ENCODE measurements at regions not wholly inside any gene's neighbourhood (a gene's known extent, or its start where the extent isn't known, plus 50 kb on each side); places are given as distances from the start of the nearest gene placed in this dataset.

- no peak for DNase-seq (ENCODE audit: low spot score)
These were observed 350.2 kb upstream of the SALL3 start for GRCh38 chr18:78629426-78629825.

- DNase-seq (ENCODE audit: low spot score): no peak
These were observed 349.3 kb upstream of the SALL3 start for GRCh38 chr18:78630356-78630755.

- no peak for DNase-seq (ENCODE audit: low spot score)
These were observed 348.6 kb upstream of the SALL3 start for GRCh38 chr18:78630981-78631510.

GRCh38 chr18:78632111-78632541 is 347.5 kb upstream of the SALL3 start:
- no peak for DNase-seq (ENCODE audit: low spot score)

- no peak for DNase-seq (ENCODE audit: low spot score)
These were observed 345.4 kb upstream of the SALL3 start for GRCh38 chr18:78634061-78634696.

GRCh38 chr18:78635093-78635800 is 344.4 kb upstream of the SALL3 start:
- DNase-seq (ENCODE audit: low spot score): no peak

GRCh38 chr18:78636260-78636659 is 343.4 kb upstream of the SALL3 start:
- DNase-seq (ENCODE audit: low spot score): no peak

- no peak for DNase-seq (ENCODE audit: low spot score)
These were observed 341.9 kb upstream of the SALL3 start for GRCh38 chr18:78637442-78638402.

GRCh38 chr18:78639006-78639950 is 340.3 kb upstream of the SALL3 start:
- DNase-seq (ENCODE audit: low spot score): no peak

- no peak for DNase-seq (ENCODE audit: low spot score)
These were observed 339.2 kb upstream of the SALL3 start for GRCh38 chr18:78640246-78640995.

- no peak for DNase-seq (ENCODE audit: low spot score)
These were observed 337.9 kb upstream of the SALL3 start for GRCh38 chr18:78641689-78642231.

- no peak for DNase-seq (ENCODE audit: low spot score)
These were observed 337.2 kb upstream of the SALL3 start for GRCh38 chr18:78642296-78642951.

GRCh38 chr18:78643004-78643403 is 336.6 kb upstream of the SALL3 start:
- DNase-seq (ENCODE audit: low spot score): no peak

- DNase-seq (ENCODE audit: low spot score): no peak
These were observed 335.6 kb upstream of the SALL3 start for GRCh38 chr18:78643981-78644380.

- no peak for DNase-seq (ENCODE audit: low spot score)
These were observed 334.4 kb upstream of the SALL3 start for GRCh38 chr18:78645216-78645615.

GRCh38 chr18:78647018-78647417 is 332.6 kb upstream of the SALL3 start:
- DNase-seq (ENCODE audit: low spot score): no peak

GRCh38 chr18:78649421-78649820 is 330.2 kb upstream of the SALL3 start:
- DNase-seq (ENCODE audit: low spot score): no peak

GRCh38 chr18:78650926-78651325 is 328.7 kb upstream of the SALL3 start:
- no peak for DNase-seq (ENCODE audit: low spot score)

- no peak for DNase-seq (ENCODE audit: low spot score)
These were observed 327.5 kb upstream of the SALL3 start for GRCh38 chr18:78652001-78652545.
